Esophagus muscularis mucosa (tissue), 3 donors: ENCODE measurements at regions not wholly inside any gene's neighbourhood (a gene's known extent, or its start where the extent isn't known, plus 50 kb on each side); places are given as distances from the start of the nearest gene placed in this dataset.

Source experiments
- CTCF ChIP-seq, 3 experiments: fragments of 200-600 bp in 2 of 3; fragments of 450-650 bp in 1 of 3; sonication (generic) in 2 of 3; IDR thresholded peaks; one replicate each; pipeline ENCODE4 v1.5.1; 2017 to 2019; ENCODE audit warnings: antibody characterized with exemption in 3 of 3, mild to moderate bottlenecking in 2 of 3, moderate library complexity in 1 of 3
- POLR2AphosphoS5 ChIP-seq, 2 donors: sonication (generic); formaldehyde crosslinking; IDR thresholded peaks; one replicate each; pipeline ENCODE4 v1.6.1; 2017; ENCODE audit warnings: antibody characterized with exemption in 2 of 2

- TF ChIP-seq CTCF (IDR thresholded peaks at IDR 0.05), result no peak
- no peak for TF ChIP-seq POLR2AphosphoS5 (IDR thresholded peaks at IDR 0.05)
Observed at GRCh38 chr2:62569907-62570841, 64.2 kb upstream of the TMEM17 start.
